Activated CD4-positive, alpha-beta T cell treated with anti-CD3 and anti-CD28 coated beads, Interleukin-2, Interleukin-4, amounts not matched to agents 100 ng/mL and 50 ng/mL, durations not matched to agents 16 hours and 8 hours (primary cell): ENCODE measurements at regions not wholly inside any gene's neighbourhood (a gene's known extent, or its start where the extent isn't known, plus 50 kb on each side); places are given as distances from the start of the nearest gene placed in this dataset.

ENCODE experiments used
- DNase-seq: peaks from one replicate; pipeline ENCODE4 v3.0.0-alpha.2; 2020; ENCODE audit warnings: low spot score

- DNase-seq = no peak
Observed at GRCh38 chr15:95325763-95326404, 1004.6 kb upstream of the NR2F2 start.

DNA sequence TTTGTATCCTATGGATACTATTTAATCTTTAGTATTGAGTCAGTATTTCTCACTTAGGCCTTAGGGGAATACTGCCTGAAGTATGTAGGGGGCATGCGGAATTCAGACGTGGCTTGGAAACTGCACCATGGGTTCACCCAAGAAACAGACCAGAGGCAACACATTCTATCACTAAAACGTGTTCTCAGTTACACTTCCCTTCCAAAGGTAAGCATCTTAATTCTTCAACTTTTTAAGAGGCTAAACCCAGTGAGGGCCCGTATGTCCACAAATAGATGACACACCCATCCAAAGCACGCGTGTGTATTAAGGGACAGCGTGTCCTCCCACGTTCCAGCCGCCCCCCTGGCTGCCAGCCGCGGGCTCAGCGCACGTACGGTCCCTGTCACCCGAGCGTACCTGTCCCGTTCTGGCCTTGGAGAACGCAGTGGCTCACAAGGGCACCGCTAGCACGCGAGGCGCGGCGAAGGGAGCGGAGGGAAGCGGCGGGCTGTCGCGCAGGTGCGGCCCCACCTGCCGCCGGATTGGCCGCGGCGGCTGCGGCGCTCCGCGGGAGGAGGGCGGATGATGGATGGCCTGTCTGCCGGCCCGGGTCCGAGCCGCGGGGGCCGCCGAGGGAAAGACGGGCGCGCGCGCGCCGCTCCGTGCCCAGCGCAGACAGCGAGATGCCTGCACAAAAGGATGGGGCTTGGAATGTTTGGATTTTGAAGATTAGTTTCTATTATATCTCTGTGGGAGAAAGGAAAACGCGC, 1003.9 kb upstream of the NR2F2 start:
- DNase-seq = no peak

DNA sequence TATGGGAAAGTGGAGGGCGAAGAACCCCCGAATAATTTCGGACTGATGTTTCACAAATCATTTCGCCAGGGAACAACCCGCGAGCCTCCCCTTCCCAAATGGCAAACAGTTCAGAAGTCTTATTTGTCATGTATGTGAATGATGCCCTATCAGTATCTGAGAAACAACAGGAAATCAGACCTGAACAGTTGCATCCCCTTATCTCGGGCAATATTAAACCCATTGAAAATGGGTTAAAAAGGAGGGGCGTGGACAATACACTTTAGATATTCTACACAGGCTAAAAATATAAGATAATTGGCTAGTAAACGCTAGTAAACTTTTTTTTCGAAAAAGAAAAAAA, 1003.3 kb upstream of the NR2F2 start:
- no peak for DNase-seq

- DNase-seq = no peak
Observed at GRCh38 chr15:95327661-95328060, 1002.8 kb upstream of the NR2F2 start.

- no peak for DNase-seq
Observed at GRCh38 chr15:95328559-95328958, 1001.9 kb upstream of the NR2F2 start.

DNA sequence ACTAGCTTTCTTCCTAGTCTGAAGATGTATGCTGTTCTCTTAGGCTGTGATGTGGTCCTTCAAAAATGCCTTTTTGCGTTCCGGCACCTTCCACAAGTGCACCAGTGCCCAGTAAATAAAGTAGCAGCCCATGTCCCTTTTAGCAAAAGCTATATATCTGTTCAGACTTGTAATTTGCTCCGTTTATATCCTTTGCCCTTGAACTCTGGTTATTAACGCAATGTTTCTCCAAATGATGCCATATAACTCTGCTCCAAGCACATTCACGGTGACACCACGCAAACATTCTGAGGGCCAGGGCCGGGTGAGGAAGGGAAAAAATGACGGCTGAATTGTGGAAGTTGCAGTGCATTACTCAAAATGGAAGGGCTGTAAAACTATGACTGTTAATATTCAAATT, 1001.1 kb upstream of the NR2F2 start:
- DNase-seq = no peak

- DNase-seq = no peak
Observed at GRCh38 chr15:95341686-95342085, 988.8 kb upstream of the NR2F2 start.

DNA sequence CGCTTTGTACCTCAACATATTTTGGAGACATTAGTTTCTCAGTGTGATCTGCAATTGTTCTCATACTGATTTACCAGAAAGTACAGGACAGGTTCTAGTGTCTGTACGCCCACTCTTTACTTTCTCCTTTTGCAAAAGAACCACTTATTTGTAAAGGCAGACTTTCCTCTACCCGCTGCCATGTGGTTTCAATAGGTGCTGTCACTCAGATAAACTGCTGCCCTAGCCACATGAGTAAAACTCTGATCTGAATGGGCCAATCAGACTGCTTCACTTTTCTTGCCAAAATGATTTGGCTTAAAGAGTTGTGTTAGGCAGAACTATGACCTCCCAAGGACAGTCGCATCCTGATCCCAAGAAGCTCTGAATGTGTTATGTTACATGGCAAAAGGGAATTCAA, 984.6 kb upstream of the NR2F2 start:
- no peak for DNase-seq

DNA sequence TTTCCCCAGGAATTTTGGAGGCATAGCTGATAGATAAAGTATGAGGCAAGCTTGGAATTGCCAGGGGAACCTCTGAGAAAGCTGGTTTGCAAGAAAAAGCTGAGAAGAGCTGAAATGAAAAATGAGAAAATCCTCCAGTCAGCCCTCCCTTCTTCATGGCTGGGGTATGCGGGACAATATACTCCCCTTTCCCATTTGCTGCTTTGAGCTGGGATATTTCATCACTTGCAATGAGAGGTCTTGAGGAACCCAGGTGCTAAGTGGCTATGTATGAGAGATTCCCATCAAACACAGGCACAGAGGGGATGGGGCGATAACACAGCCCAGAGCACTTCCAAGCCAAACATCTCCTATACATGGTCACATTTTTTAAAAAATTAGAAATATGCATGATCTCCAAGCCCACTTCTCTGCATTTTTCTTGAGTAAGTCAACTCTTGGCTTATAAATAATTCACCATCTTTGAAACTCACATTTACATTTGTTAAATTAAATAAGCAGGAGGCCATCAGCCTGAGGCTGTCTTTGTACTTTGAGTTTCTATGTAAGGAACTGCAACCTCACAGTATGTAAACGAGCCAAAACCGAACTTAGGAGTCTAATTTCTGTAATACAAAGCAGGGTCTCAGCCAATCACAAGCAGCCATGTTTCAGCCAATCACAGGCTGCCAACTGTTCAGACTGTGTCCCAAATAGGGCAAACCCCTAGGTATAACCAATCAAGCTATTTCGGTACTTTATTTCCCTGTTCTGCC, 983.6 kb upstream of the NR2F2 start:
- DNase-seq = no peak

DNA sequence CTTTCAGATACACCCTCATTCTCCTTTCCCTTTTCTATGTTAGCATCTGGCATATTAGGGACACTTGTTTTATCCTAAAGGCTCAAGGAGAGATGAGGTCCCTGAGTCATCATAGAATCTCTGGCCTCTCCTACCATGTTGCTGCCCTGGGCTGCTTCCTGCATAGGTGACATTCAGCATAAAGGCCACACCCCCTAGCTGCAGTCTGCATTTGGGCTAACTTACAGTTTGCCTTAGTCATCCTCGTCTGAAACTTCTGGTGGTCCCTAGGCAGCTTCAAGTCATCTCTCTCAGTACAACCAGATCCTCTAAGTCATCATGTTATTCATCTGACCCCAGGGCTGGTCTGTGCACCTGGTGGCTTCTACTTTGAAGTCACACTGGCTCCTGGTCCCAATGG, 982.7 kb upstream of the NR2F2 start:
- no peak for DNase-seq

GRCh38 chr15:95350908-95351307, 979.6 kb upstream of the NR2F2 start:
- no peak for DNase-seq

DNA sequence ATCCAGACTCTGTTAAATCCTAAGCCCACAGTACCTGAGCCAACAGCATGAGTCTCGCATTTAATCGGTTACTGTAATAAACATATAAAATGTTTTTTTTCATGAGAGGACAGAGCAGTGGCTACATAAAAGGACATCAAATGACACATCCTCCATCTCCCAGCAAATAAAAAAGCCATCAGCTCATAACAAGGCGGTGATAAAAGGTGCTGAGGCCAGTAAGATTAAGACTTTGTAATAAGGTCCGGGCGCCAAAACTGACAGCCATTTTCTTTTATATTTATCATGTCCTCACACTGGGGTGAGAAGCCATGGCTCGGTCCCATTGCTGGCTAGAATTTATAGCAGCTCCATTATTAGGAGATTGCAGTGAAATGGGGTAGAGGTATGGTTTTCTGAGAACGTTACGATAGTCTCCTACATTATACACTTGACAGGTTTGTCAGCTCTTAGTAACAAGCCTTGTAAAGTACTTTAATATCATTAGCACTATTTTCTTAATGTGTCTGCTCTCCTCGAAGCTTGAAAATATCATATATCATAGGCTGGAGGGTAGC, 977.8 kb upstream of the NR2F2 start:
- no peak for DNase-seq

GRCh38 chr15:95353512-95353911, 977.0 kb upstream of the NR2F2 start:
- no peak for DNase-seq

DNA sequence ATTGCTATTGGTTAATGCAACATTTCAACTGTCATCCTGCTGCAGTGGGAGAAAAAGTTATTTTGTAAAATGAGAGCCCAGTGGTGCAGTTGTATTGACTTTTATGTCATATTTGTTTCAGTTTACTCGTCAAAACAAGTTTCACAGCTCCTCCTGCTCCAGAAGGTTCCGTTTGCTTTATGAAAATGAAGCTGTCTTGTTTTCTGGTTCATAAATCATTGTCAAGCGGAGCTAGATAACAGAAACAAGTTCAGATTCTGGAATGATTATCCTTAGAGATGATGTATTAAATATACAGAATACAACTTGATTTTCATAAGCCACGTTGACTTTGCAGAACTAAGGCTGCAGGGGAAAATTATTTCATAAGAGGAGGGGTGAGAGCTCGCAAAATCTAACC, 970.5 kb upstream of the NR2F2 start:
- no peak for DNase-seq

DNA sequence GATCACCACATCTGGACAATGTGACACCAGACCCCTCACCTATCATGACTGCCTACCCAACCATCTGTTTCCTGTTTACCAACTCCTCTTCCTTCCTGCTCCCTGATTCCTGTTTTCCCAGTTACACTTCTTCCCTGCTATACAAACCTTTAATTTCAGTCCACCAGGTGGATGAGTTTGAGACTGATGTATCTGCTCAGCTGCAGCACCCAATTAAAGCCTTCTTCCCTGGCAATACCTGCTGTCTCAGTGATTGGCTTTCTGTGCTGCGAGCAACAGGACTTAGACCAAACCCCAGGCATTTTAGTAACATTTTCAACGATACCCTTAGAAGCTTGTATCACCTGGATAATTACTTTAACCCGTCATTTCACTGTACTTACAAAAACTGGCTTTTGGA, 968.2 kb upstream of the NR2F2 start:
- DNase-seq = no peak

DNA sequence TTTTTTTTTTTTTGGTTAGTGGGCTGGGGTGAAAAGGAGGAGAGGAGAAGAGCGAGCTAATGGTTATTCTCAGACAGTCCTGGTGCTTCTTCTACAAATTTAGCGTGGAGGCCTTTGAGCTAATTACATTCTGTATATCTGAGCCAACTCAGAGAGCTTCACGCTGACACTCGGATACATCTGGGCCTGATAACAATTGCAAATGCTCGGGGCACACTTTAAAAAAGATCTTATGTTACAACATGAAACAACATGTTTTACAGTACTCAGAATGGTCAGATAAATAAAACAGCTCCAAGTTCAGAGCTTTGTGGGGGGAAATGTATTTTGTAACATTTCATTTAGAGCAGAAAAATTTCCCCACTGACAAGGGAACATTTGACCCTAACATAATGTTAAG, 966.9 kb upstream of the NR2F2 start:
- no peak for DNase-seq

- no peak for DNase-seq
Observed at GRCh38 chr15:95365511-95366107, 964.9 kb upstream of the NR2F2 start.

DNA sequence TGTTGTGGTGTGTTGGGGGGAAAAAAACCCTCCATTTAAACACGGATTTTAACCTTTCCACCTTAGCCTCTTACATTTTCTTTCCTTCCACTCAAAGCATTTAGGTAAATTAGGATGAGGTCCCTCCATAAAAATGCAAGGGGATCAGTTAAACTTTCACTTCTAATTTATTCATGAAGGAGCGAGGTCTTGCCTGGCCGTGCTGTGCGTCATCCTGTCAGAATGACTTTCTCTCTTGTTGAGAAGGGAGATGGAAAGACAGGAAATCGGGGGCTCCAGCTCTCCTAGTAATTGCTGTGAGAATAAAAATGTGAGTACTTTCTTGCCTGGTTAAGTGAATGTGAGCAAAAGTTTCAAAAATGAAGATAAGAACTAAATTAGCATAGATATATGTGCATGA, 962.3 kb upstream of the NR2F2 start:
- no peak for DNase-seq

GRCh38 chr15:95368755-95369601, 961.5 kb upstream of the NR2F2 start:
- DNase-seq = no peak

DNA sequence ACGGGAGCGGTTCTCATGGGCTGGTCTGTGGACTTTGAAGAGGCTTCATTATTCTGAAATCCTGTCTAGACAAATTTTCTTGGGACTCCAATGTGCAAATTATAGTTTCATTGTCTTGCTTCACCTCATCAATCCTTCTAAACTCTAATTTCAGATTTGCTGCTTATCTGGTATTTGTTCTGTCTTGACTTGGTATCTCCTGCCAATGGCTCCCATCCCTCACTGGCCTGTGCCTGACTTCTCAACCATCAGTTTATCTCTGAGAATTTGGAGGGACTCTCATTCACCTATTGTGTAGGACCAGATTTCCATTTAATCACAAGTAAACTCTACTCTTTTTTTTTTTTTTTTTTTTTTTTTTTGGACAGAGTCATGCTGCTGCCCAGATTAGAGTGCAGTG, 960.2 kb upstream of the NR2F2 start:
- no peak for DNase-seq

DNA sequence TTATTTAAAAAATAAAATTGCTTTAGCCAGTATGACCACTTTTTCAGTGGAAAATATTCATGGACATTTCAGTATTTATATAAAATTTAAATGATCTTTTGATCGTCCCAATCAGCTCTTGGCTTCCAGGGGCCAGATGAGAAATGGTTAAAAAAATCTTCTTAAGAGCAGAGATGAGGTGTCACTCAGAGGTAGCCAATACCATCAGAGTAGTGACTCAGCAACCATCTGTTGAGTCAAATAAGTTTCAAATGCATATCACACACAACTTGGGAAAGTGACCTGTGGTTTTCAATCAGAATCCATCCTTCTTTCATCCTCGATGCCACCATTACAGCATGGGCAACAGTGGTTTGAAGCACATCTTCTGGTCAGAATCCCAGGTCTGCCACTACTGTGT, 958.8 kb upstream of the NR2F2 start:
- no peak for DNase-seq

DNA sequence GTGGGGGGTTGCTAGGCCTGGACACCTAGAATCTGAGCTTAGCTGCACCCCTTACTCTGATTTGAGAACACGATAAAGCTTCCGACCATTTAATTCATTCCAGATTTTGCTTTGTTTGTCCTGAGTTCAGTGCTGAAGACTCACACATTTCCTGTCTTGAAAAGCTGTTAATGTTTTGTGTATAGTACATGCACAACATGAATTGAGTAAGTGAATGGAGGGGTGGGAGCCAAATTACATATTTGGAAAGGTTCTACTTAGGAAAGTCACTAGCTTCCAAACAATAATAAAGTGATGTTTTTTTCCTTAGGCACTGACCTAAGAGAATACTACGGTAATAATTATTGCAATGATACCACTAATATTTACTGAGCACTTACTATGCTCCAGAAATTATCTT, 955.2 kb upstream of the NR2F2 start:
- no peak for DNase-seq
